Immature natural killer cell (primary cell): ENCODE measurements at regions not wholly inside any gene's neighbourhood (a gene's known extent, or its start where the extent isn't known, plus 50 kb on each side); places are given as distances from the start of the nearest gene placed in this dataset.
"Not testable (repeated sequence)": the region's sequence is repeated elsewhere in the genome, so short reads cannot be mapped to it uniquely, and the experiment has no call there.

Experiments
- DNase-seq, 3 donors: peaks; one replicate each; pipeline ENCODE4 v3.0.0; 2022; ENCODE audit warnings: mixed read lengths in 1 of 3
- H3K27ac Mint-ChIP-seq, 6 donors: one replicate each; pipeline ENCODE4 v1.8.0; 2020; ENCODE audit warnings: mixed read lengths in 6 of 6, mild to moderate bottlenecking in 5 of 6, inconsistent platforms in 4 of 6, moderate library complexity in 3 of 6
- H3K27me3 Mint-ChIP-seq, 3 donors: one replicate each; pipeline ENCODE4 v1.8.0; 2020 to 2021; ENCODE audit warnings: low read depth in 3 of 3, mild to moderate bottlenecking in 3 of 3, mixed read lengths in 3 of 3, moderate library complexity in 3 of 3, inconsistent platforms in 1 of 3
- H3K36me3 Mint-ChIP-seq, 3 donors: one replicate each; pipeline ENCODE4 v1.8.0; 2020; ENCODE audit warnings: mixed read lengths in 3 of 3, inconsistent platforms in 2 of 3, mild to moderate bottlenecking in 2 of 3
- H3K4me1 Mint-ChIP-seq, 2 donors: one replicate each; pipeline ENCODE4 v1.8.0; 2020; ENCODE audit warnings: inconsistent platforms in 2 of 2, mild to moderate bottlenecking in 2 of 2, mixed read lengths in 2 of 2, moderate library complexity in 1 of 2
- H3K4me3 Mint-ChIP-seq, 5 donors: one replicate each; pipeline ENCODE4 v1.8.0; 2020; ENCODE audit warnings: mild to moderate bottlenecking in 5 of 5, mixed read lengths in 5 of 5, inconsistent platforms in 3 of 5, moderate library complexity in 3 of 5
- H3K9me3 Mint-ChIP-seq, 6 donors: one replicate each; pipeline ENCODE4 v1.8.0; 2020; ENCODE audit warnings: mild to moderate bottlenecking in 6 of 6, mixed read lengths in 6 of 6, inconsistent platforms in 4 of 6, moderate library complexity in 3 of 6

DNA sequence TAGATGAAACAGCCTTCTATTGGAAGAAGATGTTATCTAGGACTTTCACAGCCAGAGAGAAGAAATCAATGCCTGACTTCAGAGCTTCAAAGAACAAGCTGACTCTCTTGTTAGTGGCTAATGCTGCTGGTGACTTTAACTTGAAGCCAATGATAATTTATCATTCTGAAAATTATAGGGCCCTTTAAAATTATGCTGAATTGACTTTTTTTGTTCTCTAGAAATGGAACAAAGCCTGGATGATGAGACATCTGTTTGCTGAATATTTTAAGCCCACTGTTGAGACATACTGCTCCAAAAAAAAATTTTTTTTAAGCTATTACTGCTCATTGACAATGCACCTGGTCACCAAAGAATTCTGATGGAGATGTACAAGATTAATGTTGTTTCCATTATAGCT is 189.2 kb downstream of the MBL2 start:
- no peaks in the 10 kb centered on the region for H3K36me3 Mint-ChIP-seq
- H3K27me3 Mint-ChIP-seq: peaks cover 0 to 2% (median 0%) of the 10 kb centered on the region in 3 donors
- no peaks in the 10 kb centered on the region for H3K4me1 Mint-ChIP-seq
- no peak for DNase-seq
- no peak overlapping the region for H3K4me3 Mint-ChIP-seq
- peaks cover 18 to 50% (median 28%) of the 10 kb centered on the region in 6 donors for H3K9me3 Mint-ChIP-seq
- no peak overlapping the region for H3K27ac Mint-ChIP-seq

DNA sequence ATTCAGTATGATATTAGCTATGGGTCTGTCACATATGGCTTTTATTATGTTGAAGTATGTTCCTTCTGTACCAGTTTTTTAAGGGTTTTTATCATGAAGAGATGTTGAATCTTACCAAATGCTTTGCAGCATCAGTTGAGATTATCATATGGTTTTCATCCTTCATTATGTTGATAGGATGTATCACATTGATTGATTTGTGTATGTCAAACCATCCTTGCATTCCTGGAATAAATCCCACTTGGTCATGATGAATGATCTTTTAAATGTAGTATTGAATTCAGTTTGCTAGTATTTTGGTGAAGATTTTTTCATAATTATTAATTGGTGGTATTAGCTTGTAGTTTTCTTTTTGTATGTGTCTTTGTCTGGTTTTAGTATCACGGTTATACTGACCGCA is 185.9 kb downstream of the MBL2 start:
- Mint-ChIP-seq H3K9me3 (peaks cover 16 to 49% (median 31%) of the 10 kb centered on the region in 6 donors), H3K27ac (no peak overlapping the region), H3K36me3 (no peaks in the 10 kb centered on the region), H3K27me3 (no peaks in the 10 kb centered on the region), H3K4me1 (no peaks in the 10 kb centered on the region), H3K4me3 (no peak overlapping the region)
- DNase-seq: no peak

DNA sequence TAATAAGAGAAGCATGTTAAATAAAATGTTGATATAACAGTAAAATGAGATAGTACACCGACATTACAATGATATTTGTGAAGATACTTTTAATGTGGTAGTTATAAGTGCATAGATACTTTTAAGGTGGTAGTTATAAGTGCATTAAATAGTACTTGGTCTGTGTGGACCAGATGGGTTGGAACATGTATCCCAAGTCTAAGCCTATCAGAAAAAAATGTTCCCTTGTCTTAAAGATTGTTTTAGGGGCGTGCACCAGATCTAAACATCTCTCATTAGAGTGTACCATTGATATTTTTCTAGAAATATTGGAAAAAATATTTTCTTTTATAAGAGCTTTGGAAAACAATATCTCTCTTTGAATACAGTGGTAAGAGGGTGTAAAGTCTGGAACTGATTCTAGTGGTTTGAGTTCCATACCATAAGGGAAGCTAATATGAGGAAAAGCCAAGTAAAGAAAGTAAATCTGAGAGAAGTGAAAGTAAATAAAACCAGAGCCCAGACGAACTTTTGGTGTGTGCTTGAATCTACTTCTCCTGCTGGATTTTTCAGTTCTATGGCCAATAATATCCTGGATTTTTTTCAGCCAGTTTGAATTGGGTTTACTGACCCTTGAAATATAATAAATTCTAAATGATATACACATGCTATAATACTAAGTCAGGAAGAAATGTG is 175.3 kb downstream of the MBL2 start:
- DNase-seq: no peak
- Mint-ChIP-seq H3K9me3 (peaks cover 0 to 2% (median 0%) of the 10 kb centered on the region in 6 donors), H3K27ac (no peak overlapping the region), H3K36me3 (no peaks in the 10 kb centered on the region), H3K27me3 (no peaks in the 10 kb centered on the region), H3K4me1 (no peaks in the 10 kb centered on the region), H3K4me3 (no peak overlapping the region)

DNA sequence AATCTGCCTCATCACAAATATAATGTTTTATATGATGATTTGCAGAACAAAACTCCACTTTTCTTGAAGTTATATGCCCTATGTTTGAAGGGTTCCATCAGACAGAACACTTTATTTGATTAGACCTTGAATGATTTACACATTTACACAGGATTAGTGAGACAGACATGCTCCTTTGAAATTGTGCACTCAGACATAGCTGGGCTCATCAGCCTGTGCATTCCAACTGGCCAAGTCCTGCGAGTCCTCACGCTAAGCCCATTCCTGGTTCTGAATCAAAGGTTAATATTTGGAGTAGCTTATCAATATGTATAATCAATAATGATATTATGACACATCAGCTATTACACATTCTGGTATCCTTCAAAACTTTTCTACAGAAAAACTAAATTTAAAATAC is 173.6 kb downstream of the MBL2 start:
- no peak for DNase-seq
- Mint-ChIP-seq H3K4me1 (no peaks in the 10 kb centered on the region), H3K27ac (no peak overlapping the region), H3K4me3 (no peak overlapping the region), H3K36me3 (no peaks in the 10 kb centered on the region), H3K9me3 (peaks cover 0 to 7% (median 0%) of the 10 kb centered on the region in 6 donors), H3K27me3 (no peaks in the 10 kb centered on the region)

DNA sequence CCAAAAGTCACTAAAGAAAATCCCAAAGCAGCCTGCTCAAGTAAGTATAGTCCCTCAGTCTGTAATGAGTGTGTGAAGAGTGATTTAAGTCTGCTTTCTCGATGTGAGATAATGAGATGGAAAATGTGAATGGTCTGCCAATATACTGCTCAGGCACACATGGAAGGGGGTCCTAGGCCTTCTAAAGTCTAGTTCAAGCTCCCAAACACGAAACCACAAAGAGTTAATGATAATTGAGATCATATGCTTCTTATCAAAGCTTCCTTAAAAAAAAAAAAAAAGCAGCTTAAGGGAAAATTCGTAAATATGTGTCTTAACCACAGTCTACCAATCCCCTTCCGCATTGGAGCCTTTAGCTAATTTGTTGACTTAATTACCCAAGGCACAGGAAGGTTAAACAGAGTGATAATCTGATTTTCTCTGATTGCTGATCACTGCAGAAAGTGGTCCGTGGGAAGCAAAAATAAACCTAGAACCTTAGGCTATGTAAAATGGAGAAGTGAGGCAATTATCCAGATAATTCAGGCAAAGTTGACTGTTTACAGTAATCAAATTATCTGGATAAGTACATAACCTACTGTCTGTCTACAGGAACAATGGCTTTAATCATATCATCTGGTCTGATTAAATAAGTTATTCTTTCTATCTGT is 172.9 kb downstream of the MBL2 start:
- Mint-ChIP-seq H3K36me3 (no peaks in the 10 kb centered on the region), H3K27me3 (no peaks in the 10 kb centered on the region), H3K4me3 (no peak overlapping the region), H3K9me3 (peaks cover 0 to 7% (median 0%) of the 10 kb centered on the region in 6 donors), H3K4me1 (no peaks in the 10 kb centered on the region), H3K27ac (no peak overlapping the region)
- no peak for DNase-seq

DNA sequence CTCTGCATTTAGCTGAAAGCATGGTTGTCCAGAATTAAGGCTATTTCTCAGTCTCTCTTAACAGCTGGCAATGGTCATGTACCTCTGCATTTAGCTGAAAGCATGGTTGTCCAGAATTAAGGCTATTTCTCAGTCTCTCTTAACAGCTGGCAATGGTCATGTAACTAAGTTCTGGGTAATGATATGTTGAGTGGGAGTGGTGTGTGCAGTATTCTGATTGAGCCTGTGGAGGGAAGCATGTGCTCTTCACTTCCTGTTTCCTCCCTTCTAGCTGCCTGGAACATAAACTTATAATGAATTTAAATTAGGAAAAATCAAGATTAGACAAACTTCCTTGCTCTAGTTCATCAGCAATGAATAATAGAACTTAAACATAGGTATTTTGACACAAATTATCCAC is 168.5 kb downstream of the MBL2 start:
- not testable (repeated sequence) for H3K4me3 Mint-ChIP-seq, H3K27ac Mint-ChIP-seq, H3K27me3 Mint-ChIP-seq, H3K36me3 Mint-ChIP-seq, DNase-seq, H3K4me1 Mint-ChIP-seq
- peaks cover 0 to 12% (median 3%) of the 10 kb centered on the region in 6 donors for H3K9me3 Mint-ChIP-seq

DNA sequence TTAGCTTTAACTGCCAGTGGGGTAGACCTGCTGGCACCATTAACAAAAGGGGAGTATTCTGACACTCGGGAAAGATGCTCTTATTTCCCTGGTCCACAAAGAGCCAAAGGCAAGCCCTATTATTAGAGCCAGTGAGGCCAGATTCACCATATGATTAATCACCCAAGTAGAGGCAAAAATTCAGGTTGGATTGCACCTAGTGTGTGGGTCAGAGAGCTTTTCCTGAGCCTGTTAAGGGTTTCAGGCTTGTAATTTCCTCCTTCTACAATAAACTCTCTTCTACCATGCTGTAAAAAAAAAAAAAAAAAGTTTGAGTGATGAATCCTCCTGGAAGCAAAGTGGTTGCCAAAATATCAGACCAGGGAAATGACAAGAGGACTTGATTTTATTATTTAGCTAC is 163.5 kb downstream of the MBL2 start:
- H3K4me1 Mint-ChIP-seq: no peaks in the 10 kb centered on the region
- H3K36me3 Mint-ChIP-seq: no peaks in the 10 kb centered on the region
- no peaks in the 10 kb centered on the region for H3K27me3 Mint-ChIP-seq
- DNase-seq: no peak
- peaks cover 0 to 16% (median 1%) of the 10 kb centered on the region in 6 donors for H3K9me3 Mint-ChIP-seq
- H3K4me3 Mint-ChIP-seq: no peak overlapping the region
- no peak overlapping the region for H3K27ac Mint-ChIP-seq

DNA sequence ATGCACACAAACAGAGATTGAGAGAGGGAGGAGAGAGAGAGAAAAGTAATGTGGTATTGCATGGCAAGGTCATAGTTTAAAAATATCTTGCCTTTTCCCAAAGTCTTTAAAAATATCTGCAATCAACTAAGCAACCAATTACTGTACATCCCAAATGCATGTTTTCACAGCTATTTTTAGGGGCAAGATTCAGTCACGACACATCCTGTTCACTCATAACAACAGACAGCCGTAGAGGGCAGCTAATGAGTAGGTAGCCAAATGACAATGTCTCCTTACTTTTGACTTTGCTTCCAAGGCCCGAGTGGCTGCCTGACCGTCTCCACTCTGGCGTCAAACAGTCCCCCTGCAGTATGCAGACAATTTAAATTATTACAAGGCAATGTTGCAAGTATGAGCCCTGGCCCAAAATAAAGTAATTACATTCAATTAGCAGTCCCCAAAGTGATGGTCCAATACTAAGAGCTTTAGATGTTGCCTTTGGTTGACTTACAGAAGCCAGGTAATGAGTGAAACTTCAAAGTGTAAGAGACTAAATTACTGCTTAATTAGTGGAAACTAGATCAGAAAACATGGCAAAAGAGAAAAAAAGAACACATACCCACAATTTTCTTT is 162.9 kb downstream of the MBL2 start:
- H3K4me1 Mint-ChIP-seq: no peaks in the 10 kb centered on the region
- peaks cover 0 to 16% (median 1%) of the 10 kb centered on the region in 6 donors for H3K9me3 Mint-ChIP-seq
- no peaks in the 10 kb centered on the region for H3K27me3 Mint-ChIP-seq
- H3K27ac Mint-ChIP-seq: no peak overlapping the region
- H3K4me3 Mint-ChIP-seq: no peak overlapping the region
- no peaks in the 10 kb centered on the region for H3K36me3 Mint-ChIP-seq
- no peak for DNase-seq

DNA sequence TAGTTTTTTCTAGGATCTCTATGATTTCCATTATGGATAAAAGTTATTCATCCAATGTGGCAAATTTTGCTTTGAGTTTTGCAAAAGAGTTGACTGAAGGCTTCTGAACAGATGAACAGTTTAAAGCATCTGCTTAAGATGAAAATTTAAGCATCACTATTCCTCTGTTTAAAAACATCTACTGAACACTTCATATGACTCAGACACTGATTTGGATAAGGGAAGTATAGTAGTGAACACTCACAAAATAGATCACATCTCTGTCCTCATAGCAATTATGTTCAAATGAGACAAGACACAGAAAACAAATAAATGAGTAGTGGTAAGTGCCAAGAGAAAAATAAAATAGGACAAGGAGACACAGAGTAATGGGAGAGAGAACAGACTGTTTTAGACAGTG is 157.3 kb downstream of the MBL2 start:
- no peak overlapping the region for H3K27ac Mint-ChIP-seq
- H3K9me3 Mint-ChIP-seq: peaks cover 0 to 11% (median under 1%) of the 10 kb centered on the region in 6 donors
- no peaks in the 10 kb centered on the region for H3K4me1 Mint-ChIP-seq
- no peaks in the 10 kb centered on the region for H3K27me3 Mint-ChIP-seq
- H3K4me3 Mint-ChIP-seq: no peak overlapping the region
- no peaks in the 10 kb centered on the region for H3K36me3 Mint-ChIP-seq
- DNase-seq: no peak

DNA sequence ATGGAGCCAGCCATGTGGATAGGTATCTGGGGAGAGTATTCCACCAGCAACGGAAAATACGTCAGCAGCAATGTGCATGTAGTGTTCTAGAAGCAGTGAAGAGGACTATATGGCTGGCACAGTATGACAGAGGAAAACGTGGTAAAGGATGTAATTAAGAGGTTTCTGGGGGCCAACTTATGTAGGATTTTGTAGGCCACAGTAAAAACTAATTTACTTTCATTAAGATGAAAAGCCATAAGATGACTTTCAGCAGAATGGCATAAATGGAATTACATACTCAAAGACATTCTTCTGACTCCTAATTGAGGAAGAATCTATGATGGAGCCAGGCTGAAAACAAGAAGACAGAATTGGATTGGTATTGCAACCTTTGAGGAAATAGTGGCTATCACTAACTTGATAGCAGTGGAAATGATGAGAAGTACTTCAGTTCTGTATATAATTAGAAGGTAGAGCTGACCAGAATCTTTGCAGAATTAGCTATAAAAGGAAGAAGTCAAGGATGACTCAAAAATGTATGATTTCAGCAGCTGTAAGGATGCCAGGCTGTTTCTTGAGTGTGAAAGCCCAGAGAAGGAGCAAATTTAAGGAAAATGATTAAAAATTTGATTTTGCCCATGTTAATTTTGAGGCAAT is 156.7 kb downstream of the MBL2 start:
- H3K4me1 Mint-ChIP-seq: no peaks in the 10 kb centered on the region
- H3K9me3 Mint-ChIP-seq: peaks cover 0 to 12% (median under 1%) of the 10 kb centered on the region in 6 donors
- DNase-seq: no peak
- no peak overlapping the region for H3K27ac Mint-ChIP-seq
- no peaks in the 10 kb centered on the region for H3K36me3 Mint-ChIP-seq
- H3K4me3 Mint-ChIP-seq: no peak overlapping the region
- H3K27me3 Mint-ChIP-seq: no peaks in the 10 kb centered on the region

DNA sequence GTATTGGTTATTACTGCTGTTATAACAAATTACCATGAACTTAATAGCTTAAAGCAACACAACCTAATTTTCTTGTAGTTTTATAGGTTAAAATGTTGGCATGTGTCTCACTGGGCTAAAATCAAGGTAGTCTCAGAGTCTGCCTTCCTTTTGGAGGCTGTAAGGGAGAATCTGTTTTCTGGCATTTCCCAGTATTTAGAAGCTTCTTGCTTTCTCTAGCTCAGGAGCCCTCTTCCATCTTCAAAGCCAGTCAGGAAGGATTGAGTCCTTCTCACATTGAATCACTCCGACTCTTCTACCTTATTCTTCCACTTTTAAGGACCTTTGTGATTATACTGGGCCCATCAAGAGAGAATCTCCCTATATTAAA is 156.2 kb downstream of the MBL2 start:
- Mint-ChIP-seq H3K36me3 (no peaks in the 10 kb centered on the region), H3K4me3 (no peak overlapping the region), H3K4me1 (no peaks in the 10 kb centered on the region)

DNA sequence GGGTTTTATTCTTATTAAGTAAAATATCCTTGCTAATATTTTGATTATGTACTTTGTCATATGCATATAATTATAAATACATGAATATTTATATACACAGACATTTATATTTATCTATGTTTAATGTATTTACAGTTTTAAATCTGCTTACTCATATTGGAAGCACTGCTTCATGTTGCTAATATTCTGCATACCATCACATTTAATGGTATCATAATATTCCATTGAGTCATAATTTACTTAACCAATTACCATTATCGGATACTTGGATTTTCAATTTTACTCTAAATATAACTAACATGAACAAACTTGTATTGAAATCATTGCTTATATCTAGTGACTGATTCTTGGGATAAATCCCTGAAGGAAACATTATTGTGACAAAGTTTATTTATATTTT is 155.2 kb downstream of the MBL2 start:
- H3K4me1 Mint-ChIP-seq: no peaks in the 10 kb centered on the region
- H3K27me3 Mint-ChIP-seq: no peaks in the 10 kb centered on the region
- H3K27ac Mint-ChIP-seq: no peak overlapping the region
- peaks cover 0 to 12% (median under 1%) of the 10 kb centered on the region in 6 donors for H3K9me3 Mint-ChIP-seq
- no peak for DNase-seq
- no peak overlapping the region for H3K4me3 Mint-ChIP-seq
- no peaks in the 10 kb centered on the region for H3K36me3 Mint-ChIP-seq

More for the DNA sequence above, 156.2 kb downstream of the MBL2 start:
- DNase-seq: no peak
- Mint-ChIP-seq H3K27me3 (no peaks in the 10 kb centered on the region), H3K27ac (no peak overlapping the region), H3K9me3 (peaks cover 0 to 12% (median under 1%) of the 10 kb centered on the region in 6 donors)

DNA sequence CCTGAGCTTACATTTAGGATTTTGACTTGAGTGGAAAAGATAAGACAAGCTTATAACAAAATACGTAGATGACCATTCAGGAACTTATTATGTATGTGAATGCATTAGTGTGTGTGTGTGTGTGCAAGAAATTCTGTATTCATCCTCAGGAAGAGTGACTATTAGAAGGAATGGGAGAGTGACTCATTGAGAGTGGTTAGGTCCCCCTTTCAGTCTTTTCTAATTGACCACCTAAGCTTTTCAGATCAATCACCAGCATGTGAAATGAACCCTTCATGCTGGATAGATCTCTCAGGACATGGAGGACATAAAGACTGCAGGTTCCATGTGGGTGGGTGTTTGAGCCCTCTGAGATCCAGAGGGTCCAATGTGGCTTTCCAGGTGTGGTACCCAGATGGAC is 153.5 kb downstream of the MBL2 start:
- Mint-ChIP-seq H3K4me3 (no peak overlapping the region), H3K4me1 (no peaks in the 10 kb centered on the region), H3K9me3 (peaks cover 0 to 7% (median under 1%) of the 10 kb centered on the region in 6 donors), H3K27me3 (no peaks in the 10 kb centered on the region), H3K27ac (no peak overlapping the region), H3K36me3 (no peaks in the 10 kb centered on the region)
- no peak for DNase-seq

DNA sequence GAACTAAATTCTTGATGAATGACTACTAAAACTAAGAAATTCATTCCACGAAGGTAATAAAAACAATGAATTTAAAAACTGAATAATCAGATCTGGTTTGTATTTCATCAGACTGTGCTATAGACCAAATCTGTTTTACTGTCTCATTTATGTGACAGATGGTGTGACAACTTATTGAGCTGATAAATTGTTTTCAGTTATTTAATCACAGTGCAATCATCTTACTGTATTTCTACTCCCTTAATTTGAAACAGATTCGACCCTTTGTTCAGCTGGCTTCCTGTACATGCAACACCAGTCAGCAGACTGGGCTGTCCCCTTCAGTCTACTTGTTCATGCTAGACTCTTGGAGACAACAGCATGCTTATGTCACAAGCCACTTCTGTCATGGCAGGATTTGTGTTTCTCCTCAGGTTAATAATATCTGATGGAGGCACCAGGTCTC is 150.9 kb downstream of the MBL2 start:
- H3K36me3 Mint-ChIP-seq: no peaks in the 10 kb centered on the region
- no peak for DNase-seq
- no peaks in the 10 kb centered on the region for H3K4me1 Mint-ChIP-seq
- H3K9me3 Mint-ChIP-seq: peaks cover 0 to 14% (median 0%) of the 10 kb centered on the region in 6 donors
- H3K27ac Mint-ChIP-seq: no peak overlapping the region
- H3K4me3 Mint-ChIP-seq: no peak overlapping the region
- no peaks in the 10 kb centered on the region for H3K27me3 Mint-ChIP-seq
